ENCODE measurements at regions not wholly inside any gene's neighbourhood (a gene's known extent, or its start where the extent isn't known, plus 50 kb on each side); places are given as distances from the start of the nearest gene placed in this dataset.
A peak's percentile ranks its signal among the peaks of the same experiment; 100 is the strongest.

- no peak overlapping the region for H3K27ac ChIP-seq (ENCODE audit: low read length)
- no peak overlapping the region for H3K9ac ChIP-seq (ENCODE audit: low read length)
- no peaks in the 10 kb centered on the region for H3K36me3 ChIP-seq (ENCODE audit: insufficient read depth, low read length)
- no peak overlapping the region for H3K4me2 ChIP-seq (ENCODE audit: low read length)
- no peaks in the 10 kb centered on the region for H3K27me3 ChIP-seq (ENCODE audit: insufficient read depth, low read depth, low read length)
- H4K20me1 ChIP-seq (ENCODE audit: insufficient read depth) = no peaks in the 10 kb centered on the region
- peak; percentile 43 for TF ChIP-seq REST (IDR thresholded peaks at IDR 0.05; ENCODE audit: borderline replicate concordance)
- TF ChIP-seq SMC3 (conservative IDR thresholded peaks at IDR 0.05; ENCODE audit: poor library complexity) = no peak
- H2AFZ ChIP-seq (ENCODE audit: low read depth, low read length) = no peak overlapping the region
- no peaks in the 10 kb centered on the region for H3F3A ChIP-seq (ENCODE audit: insufficient read depth, low read length, poor library complexity, severe bottlenecking)
- no peak overlapping the region for H3K4me3 ChIP-seq (ENCODE audit: low read length)
- no peaks in the 10 kb centered on the region for H3K9me3 ChIP-seq (ENCODE audit: low read length)
- no peaks in the 10 kb centered on the region for H3K9me2 ChIP-seq (ENCODE audit: insufficient read depth, low read length)
- no peaks in the 10 kb centered on the region for H3K79me2 ChIP-seq (replicated peaks; ENCODE audit: insufficient read depth, low read length)
Measured at GRCh38 chr6:21533678-21534077, 59.9 kb upstream of the SOX4 start.

- H3K9ac ChIP-seq (ENCODE audit: low read length) = no peak overlapping the region
- no peaks in the 10 kb centered on the region for H3K9me3 ChIP-seq (ENCODE audit: low read length)
- H4K20me1 ChIP-seq (ENCODE audit: insufficient read depth) = no peaks in the 10 kb centered on the region
- H3K27ac ChIP-seq (ENCODE audit: low read length) = no peak overlapping the region
- TF ChIP-seq TAF1 (IDR thresholded peaks at IDR 0.05; ENCODE audit: low read depth) = no peak
- TF ChIP-seq EP300 (conservative IDR thresholded peaks at IDR 0.05; ENCODE audit: poor library complexity, severe bottlenecking) = no peak
- TF ChIP-seq MXI1 (conservative IDR thresholded peaks at IDR 0.05; ENCODE audit: poor library complexity, severe bottlenecking) = no peak
- no peak for TF ChIP-seq RAD21 (conservative IDR thresholded peaks at IDR 0.05)
- TF ChIP-seq CTCF (IDR thresholded peaks at IDR 0.05; ENCODE audit: poor library complexity, severe bottlenecking) = no peak
- TF ChIP-seq REST (IDR thresholded peaks at IDR 0.05; ENCODE audit: borderline replicate concordance) = no peak
- TF ChIP-seq POLR2AphosphoS5 (IDR thresholded peaks at IDR 0.05) = no peak
- no peak for TF ChIP-seq SMC3 (conservative IDR thresholded peaks at IDR 0.05; ENCODE audit: poor library complexity)
- no peak for TF ChIP-seq EZH2 (IDR thresholded peaks at IDR 0.05; ENCODE audit: borderline replicate concordance, insufficient read depth, low read length, poor library complexity, severe bottlenecking)
- no peaks in the 10 kb centered on the region for H3K79me2 ChIP-seq (replicated peaks; ENCODE audit: insufficient read depth, low read length)
- no peaks in the 10 kb centered on the region for H3K27me3 ChIP-seq (ENCODE audit: insufficient read depth, low read depth, low read length)
- H3K4me3 ChIP-seq (ENCODE audit: low read length) = no peak overlapping the region
- no peaks in the 10 kb centered on the region for H3K9me2 ChIP-seq (ENCODE audit: insufficient read depth, low read length)
- no peak overlapping the region for H3K4me2 ChIP-seq (ENCODE audit: low read length)
- no peaks in the 10 kb centered on the region for H3F3A ChIP-seq (ENCODE audit: insufficient read depth, low read length, poor library complexity, severe bottlenecking)
- H2AFZ ChIP-seq (ENCODE audit: low read depth, low read length) = no peak overlapping the region
- H3K36me3 ChIP-seq (ENCODE audit: insufficient read depth, low read length) = no peaks in the 10 kb centered on the region
Measured at GRCh38 chr6:21536280-21536766, 57.2 kb upstream of the SOX4 start.
